Fibroblast of the conjunctiva (primary cell): ENCODE measurements at regions not wholly inside any gene's neighbourhood (a gene's known extent, or its start where the extent isn't known, plus 50 kb on each side); places are given as distances from the start of the nearest gene placed in this dataset.

Experiments used
- DNase-seq: peaks from one replicate; pipeline ENCODE4 v3.0.0-alpha.2; 2010; ENCODE audit warnings: low read depth

DNA sequence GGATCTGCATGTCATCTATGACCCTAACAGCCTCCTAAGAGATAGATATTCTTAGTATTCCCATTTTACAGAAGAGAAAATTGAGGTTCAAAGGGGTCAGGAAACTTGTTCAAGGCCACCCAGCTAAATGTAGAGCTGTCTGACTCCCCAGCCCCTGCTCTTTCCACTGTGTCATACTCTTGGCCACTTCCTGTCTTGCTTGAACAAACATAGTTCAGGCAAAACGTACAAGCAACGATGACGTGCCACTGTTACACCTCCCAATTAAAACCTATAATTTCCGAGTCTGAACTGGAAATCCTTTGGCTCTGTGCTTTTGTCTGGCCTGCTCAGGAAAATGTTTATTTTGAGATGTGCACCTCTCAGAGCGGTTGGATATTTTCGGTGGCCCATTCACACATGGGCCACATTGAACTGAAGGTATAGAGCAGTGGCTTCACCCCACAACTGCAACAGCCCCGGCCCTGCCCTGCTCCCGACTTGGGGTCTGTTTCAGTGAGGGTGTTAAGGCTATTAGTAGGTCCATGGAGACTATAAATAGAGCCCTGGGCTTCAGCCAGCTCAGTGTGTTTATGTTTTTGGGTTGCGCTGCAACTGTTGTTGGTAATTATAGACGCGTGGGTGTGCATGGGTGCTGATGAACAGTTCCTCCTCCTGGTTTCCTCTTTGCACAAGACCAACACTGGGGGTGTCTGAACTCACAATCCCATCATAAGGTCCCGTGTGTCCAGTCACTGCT is 172.3 kb upstream of the ADO start:
- DNase-seq: no peak

DNA sequence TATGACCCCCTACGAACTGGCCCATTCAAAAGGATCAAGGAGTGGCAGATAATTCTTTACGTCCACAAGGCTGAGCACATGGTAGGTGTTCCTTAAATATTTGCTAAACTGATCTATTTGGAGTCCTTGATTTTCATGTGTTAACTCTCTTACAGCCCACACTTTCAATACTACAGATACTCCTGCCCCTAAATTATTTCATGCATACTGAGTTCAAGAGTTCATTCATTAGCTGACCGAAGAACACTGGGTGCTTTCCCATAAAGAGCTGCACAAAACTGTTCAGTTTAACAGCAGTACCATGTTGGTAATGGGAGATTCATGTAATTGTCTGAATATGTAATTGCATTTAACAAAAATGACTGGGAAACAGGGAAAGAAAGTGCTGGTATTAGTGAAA is 170.5 kb upstream of the ADO start:
- no peak for DNase-seq

DNA sequence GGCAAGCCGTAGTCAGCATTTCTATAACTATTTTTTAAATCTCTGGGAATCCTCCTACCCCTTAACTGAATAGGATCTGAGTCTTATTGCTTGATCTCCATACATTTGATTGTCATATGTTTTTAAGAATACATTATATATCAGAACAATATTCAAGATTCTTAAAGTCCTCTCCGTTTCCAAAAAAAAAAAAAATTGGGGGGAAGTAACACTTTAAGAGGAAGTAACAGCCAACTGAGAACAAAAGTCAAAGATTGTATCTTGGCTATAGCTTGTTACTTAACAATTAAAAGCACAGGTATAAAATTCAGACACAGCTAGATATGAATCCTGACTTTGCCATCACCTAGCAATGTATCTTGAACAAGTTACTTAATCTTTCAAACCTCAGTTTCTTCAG is 169.9 kb upstream of the ADO start:
- DNase-seq: no peak

DNA sequence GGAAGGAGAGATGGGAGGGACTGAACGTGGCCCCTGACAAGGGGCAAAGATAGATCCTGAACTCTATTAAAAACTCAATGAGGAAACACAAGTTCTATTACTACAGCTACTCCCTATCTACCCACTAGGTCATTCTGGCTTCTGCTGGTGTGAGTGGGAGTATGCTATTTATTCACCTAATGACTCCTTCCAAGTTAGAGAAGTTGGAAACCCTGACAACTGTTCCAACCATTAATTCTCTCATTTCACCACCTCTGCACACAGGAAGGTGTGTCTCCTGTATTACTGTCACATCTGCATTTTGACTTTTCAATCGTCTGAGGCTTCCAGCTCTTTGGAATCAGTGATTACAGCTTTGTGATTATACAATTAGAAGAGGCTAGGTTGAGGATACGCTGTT is 169.4 kb upstream of the ADO start:
- DNase-seq: no peak

DNA sequence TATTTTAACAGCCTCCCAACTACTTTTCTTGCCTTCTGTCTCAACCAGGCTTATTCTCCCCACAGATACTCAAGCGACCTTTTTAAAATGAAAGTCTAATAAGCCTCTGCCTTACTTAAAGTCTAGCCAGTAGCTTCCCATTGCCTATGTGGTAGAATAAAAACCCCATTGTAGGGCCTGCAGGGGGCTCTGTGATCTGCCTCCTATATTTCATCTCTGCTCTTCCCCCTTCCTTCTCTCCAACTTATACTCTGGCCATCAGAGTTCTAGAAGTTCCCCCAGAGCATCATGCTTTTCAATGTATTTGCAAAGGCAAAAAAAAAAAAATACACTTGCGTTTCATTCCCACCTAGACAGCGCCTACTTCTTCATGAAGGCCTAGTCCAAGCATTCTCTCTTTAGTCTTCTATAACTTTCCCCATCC is 167.7 kb upstream of the ADO start:
- no peak for DNase-seq

DNA sequence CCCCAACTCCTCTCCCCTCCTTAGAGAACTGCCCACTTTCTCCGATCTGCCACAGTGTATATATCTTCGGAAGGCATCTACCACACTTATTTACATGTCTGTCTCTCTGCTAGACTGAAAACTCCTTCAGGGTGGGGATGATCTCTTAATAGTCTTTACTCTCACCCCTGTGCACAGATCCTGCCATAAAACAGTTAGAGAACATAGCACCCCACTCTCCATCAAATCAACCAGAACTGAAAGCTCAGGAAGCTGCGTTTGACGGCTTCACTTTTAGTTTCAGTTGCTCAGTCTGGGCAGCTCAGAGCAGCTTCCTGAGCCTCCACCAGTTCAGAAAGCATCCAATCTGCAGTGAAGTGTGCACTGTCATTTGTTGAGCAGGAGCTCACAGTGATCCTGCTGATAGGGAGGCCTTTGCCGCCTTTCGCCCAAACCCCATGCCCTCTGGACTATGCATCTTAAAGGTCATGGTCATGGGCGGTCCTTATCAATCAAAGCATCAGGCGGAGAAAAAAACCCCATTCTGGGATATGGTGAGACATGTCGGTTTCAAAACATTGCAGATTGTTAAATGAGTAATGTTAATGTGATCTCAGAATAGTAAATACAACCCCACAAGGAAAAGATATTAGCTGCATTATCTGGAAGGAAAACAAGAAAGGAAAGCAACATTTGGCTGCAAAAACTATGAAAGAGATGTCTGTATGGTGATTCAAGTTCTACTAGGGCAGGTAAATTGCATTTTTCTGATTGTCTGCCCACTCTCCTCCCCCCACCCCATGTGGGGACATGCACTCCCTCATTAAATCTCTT is 167.1 kb upstream of the ADO start:
- DNase-seq: no peak

DNA sequence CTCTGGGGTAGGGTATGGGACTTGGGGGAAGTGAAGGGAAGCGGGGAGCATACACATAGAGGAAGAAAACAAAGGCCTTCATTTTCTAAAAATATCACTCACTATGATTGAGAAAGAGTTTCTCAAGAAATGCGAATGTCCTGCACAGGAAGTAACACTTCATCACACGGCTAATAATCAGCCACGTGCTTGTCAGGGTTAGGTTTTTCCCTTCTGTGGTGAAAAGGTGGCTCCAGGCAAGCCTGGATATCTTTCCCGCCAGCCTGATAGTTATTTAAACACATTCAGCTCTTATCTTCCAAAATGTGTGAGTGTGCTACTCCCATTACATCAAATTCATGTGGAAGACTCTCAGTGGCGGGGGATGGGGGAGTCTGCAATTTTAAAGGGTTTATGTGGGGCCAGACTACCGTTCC is 166.4 kb upstream of the ADO start:
- DNase-seq: no peak

DNA sequence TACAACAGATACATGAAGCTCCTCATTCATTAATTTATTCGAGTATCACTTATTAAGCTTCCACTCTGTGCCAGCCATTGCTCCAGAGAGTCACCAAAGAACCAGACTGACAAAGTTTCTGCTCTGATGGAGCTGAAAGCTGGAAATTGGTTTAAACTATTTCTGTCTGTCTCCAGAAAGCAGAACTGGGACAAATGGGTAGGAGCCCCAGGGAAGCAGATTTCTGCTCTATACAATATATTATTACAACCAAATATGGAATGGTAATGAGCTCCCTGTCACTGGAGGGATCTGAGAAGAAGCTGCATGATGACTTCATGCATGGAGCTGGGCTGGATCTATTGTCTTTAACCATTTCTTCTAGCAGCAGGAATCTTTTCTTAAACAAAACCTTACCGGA is 165.4 kb upstream of the ADO start:
- no peak for DNase-seq

DNA sequence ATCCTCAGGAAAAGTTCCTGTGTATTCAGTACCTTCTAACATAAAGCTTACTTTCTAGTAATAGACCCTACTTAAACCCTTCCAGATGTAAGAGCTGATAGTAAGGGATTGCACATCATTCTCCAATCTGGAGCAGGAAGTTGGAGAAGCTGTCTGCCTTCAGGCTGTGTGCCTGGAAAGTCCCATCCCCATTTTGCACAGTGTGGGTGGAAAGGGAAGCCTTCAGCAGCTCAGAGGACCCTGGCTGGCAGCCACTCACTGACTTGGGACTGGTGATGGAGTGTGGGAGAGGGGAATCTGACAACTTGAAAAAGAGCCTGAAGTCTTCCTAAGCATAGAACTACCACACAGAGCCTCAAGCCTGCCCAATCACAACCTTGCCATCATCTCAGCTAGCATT is 164.1 kb upstream of the ADO start:
- no peak for DNase-seq

DNA sequence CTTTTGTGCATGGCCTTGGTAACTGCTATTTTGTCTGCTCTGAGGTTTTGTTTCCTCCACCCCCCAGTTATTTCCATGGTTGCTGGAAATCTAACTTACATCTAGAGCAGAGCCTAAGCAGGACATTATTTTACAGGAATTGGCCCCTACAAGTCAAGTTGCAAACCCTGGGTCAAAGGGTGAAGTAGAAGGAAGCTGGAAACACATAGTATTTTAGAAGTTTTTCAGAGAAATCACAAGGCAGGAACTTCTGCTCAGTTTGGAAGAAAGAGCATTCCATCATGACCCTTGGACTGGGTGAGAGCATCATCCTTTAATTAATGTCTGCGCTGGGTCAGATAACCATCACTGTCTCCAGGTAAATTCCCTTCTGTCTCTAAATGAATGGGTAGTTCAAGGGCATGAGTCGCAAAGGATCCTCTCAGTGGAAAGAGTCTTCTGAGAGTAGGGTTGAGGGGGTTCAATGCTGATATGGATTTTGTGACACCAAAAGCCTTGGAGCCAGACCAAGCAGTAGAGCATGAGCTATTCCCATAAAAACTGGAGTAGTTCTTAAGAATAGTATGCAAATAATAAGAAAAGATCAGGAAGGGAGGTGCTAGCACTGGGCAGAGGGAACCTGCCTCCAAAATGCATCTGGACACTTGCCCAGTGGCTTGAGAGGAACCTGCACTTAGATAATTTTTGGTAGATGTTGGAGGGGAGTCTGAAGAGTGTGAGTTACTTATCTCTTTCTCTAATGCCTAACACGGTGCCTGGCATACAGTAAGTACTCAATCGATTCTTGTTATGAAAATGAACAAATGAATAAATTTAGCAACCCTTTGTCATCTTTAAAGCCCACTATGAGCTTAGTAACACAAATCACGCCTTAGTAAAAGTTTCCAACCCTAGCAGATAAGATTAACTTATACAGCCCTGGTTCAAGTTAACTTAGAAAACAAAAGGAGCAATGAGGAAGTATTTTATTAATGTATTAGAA is 160.6 kb upstream of the ADO start:
- DNase-seq: no peak

DNA sequence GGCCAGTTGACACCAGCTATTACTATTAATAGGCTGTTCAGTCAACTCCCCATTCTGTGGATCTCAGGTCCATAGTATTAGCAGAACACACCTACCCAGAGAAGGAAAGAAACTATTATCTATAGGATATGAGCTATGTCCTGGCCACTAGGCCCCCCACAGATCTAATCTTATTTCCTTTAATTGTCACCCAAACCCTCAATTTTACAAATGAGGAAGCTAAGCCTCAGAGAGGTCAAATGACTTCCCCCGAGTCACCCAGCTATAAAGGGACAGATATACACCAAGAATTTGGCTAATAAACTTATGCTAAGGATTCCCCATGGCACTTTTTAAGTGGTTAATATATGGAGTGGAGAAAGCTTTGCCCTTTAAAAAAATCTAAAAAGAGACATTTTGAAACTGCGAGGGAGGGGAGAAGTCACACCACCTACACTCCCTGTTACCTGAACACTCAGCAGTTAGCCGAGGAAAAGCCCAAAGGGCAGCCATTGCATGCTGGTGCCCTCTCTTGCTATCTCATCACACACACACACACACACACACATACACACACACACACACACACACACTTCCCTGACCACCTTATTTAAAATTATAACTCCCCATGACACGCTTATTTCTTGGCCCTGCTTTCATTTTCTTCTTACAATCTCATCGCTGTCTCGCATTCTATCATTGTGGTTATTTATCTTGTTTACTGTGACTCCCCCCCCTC is 157.0 kb upstream of the ADO start:
- no peak for DNase-seq

DNA sequence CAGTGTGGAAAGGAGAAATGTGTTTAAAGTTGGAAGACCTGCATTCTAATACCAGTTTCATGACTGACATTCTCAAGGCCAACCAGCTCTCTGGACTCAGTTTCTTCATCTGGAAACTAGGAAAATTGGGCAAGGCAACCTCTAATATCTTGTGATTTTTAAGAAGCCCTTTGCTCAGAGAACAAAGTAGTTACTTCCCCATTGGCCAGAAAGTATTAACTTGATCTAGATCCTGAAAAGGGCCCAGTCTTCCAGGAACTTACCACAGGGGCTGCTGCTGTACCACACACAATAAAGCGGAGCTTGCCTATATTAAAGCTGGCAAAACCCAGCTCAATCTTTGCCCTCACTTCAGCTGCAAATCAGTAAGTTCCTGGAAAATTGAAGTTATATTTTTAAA is 155.6 kb upstream of the ADO start:
- DNase-seq: no peak

DNA sequence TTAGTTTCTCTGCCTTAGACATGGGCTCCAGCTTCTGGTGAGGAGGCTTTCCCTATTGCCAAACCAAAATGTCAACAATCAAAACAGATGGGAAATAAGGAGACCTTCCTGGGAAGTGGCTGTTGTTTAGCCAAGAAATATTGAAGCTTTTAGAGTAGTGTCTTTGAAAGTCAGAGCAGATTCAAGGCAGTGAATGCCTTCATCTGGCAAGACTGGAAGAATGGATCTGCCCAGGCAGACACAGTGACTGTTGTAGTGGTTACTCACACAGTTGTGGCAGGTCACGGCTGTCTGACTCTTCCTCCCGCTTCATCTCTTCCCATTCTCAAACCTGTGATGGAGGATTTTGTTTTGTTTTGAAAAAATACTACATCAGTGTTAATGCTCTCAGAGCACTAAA is 154.1 kb upstream of the ADO start:
- DNase-seq: no peak

DNA sequence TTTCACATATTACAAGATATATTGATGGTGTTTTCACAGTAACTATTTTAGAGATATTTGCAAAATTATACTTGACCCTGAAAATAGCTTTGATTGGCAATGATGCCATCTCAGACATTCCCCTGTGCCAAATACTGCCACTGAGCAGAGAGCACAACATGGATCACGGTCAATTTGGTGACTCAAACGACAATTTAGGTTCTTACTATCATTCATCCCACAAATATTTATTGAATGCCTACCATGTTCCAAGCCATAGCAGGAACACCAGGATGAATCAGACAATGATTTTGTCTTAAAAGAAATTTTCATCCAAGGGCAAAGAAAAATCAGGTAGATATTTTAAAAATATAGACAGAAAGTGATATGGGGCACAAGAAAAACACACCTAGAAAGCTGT is 153.2 kb upstream of the ADO start:
- DNase-seq: no peak

DNA sequence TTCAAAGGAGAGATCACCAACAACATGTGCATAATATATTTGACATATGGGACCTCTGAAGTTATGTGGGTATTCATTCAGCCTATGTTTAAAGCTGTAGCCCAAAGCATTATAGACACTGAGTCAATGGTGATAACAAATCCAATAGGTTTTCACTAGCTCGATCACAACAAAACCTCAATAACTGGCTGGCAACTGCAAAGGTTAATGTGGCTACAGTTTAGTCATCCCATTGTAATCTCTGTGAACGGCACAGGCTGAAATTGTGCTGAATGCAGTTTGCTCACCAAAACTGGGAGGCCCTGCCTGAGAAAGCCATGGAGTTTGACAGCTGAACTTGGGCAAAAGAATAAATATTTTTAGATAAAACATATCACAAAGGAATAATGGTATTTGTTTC is 152.4 kb upstream of the ADO start:
- no peak for DNase-seq

DNA sequence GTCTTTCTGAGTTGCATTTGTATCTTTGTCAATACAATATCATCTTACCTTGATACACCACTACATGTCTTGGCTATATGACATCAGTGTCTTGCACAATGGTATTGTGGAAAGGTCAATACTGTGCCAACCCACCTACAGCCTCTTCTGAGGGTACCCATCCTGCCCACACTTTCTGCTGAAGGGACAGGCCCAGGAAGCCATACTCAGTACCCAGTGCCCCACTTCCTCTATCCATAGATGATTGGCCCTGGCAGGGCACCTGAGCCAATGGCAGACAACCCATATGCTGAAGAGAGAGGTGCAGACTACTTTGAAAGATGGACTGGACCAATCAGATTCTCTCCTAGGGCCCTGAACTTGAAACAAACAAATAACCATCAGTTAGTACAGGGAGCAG is 152.0 kb upstream of the ADO start:
- no peak for DNase-seq

DNA sequence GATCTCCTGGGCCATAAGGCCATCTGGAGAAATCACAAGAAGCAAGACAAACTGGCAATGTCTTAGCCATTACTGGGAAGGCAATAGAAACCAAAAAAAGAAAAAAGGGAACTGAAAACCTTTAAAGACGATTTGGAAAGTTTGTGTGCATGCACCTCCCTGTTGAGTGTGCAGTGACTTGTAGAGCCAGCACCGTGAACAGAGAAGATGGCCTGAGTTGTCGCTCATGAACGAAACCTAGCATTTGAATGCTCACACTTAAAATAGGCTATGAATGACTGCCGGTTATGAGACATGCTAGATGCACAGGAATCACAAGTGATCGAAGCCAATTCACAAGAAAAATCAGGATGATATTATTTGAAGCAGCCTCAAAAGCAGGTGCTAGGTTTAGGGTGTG is 151.3 kb upstream of the ADO start:
- no peak for DNase-seq

DNA sequence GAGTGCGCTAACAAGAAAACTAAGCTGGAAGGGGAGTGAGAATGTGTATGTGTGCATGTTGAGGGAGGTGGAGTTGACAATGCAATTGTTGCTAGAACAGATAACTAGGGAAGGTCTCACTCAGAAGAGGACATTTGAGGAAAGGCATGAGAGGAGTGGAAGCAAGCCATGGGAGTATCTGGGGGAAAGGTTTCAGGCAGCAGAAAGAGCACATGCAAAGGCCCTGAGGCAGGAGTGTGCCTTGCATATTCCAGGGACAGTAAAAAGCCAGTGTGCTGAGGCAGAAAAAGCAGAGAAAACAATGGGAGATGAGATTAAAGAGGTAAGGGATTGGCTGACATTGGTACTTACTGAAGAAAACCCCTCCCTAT is 149.6 kb upstream of the ADO start:
- DNase-seq: no peak

DNA sequence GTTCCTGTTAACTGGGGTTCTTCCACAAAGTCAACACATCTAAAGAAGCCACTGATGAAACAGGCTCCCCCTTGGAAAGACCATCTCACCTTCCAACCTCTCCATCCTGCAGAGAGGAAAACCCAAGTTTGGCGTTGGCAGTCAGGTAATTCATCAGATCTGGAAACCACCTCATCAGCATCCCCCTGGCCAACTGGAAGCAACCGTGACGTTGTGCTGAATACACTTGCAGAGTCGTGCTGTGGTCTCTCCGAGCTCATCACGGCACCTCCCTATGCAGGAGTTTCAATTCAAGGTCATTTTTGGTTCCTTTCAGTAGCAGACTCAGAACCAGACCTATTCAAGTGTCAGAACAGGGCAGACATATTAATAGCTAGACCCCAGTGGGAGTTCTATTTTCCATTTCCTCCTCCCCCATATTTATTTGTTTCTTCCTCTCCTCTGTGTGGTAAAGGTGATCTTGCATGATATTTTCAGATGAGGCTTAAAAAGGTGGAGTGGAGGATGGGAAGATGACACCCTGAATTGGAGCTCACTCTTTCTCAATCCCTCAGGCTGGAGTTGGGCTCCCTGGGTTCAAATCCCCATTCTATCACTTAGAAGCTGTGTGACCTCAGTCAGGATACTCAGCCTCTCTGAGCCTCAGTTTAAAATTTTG is 149.1 kb upstream of the ADO start:
- no peak for DNase-seq

DNA sequence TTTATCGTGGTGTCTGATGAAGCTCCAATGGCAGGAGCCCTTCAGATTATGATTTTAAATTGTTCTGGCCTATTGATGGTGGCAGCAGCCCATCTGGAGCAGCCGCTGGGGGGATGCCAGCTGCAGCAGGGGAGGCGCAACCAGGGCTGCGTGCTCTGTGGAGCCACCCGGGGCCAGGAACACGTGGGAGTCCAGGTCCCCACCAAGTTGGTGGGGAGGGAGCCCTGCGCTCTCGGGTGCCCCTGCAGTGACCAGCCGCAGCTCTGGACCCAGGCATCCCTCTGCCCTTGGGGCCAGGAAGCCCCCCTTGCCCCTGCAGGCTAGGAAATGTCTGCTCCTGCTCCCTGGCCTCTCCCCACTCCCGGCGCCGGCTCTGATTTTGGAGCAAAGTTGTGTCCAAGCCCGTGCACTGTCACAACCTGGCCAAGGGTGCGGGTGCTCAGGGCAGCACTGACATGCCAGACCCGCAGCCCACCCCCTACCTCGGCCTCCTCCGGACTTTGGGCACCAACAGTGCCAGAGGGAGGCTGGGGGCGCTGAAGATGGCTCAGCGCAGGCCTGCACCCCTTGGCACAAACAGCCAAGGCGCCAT is 147.2 kb upstream of the ADO start:
- DNase-seq: no peak

DNA sequence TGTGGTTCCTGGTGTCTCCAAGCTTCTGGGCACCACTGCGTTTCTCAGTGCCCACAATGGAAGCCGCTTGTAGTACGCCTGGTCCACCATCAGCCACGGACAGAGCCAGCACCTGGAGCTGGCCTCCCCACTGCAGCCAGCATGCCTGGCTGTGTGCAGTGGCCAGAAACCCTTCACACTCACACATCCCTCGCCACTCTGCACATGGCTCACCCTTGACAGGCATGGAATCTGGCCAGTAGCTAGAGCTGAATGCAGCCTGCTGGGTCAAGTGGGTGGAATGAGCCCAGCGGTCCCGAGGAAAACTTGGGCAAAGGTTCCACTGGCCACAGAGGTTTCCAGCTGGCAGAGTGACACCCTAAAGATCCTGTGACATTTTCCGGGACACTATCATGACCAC is 146.0 kb upstream of the ADO start:
- DNase-seq: no peak
